HFFc6 (cell line): ENCODE measurements at regions not wholly inside any gene's neighbourhood (a gene's known extent, or its start where the extent isn't known, plus 50 kb on each side); places are given as distances from the start of the nearest gene placed in this dataset.

Experiments
- DNase-seq: peaks from one replicate; pipeline ENCODE4 v3.0.0-alpha.2; 2018
- H3K27ac Mint-ChIP-seq: 2 replicates; pipeline ENCODE4 v1.8.0; 2020; ENCODE audit warnings: mild to moderate bottlenecking, mixed read lengths
- H3K27me3 Mint-ChIP-seq: 2 replicates; pipeline ENCODE4 v1.8.0; 2021; ENCODE audit warnings: mild to moderate bottlenecking, moderate library complexity, mixed read lengths; ENCODE audit not compliant: insufficient read depth
- H3K36me3 Mint-ChIP-seq: 2 replicates; pipeline ENCODE4 v1.8.0; 2021; ENCODE audit warnings: low read depth, mixed read lengths
- H3K4me1 Mint-ChIP-seq: 2 replicates; pipeline ENCODE4 v1.8.0; 2020; ENCODE audit warnings: low read depth, mixed read lengths
- H3K4me3 Mint-ChIP-seq: 2 replicates; pipeline ENCODE4 v1.8.0; 2020; ENCODE audit warnings: mild to moderate bottlenecking, moderate library complexity, mixed read lengths
- H3K9me3 Mint-ChIP-seq: 2 replicates; pipeline ENCODE4 v1.8.0; 2020; ENCODE audit warnings: mild to moderate bottlenecking, mixed read lengths
- TF ChIP-seq, protein P1 (sequence below): fragments of 200-600 bp; sonication (generic); IDR thresholded peaks from 2 replicates; pipeline ENCODE4 v1.5.0; 2021; ENCODE audit warnings: antibody characterized with exemption, mild to moderate bottlenecking

DNA sequence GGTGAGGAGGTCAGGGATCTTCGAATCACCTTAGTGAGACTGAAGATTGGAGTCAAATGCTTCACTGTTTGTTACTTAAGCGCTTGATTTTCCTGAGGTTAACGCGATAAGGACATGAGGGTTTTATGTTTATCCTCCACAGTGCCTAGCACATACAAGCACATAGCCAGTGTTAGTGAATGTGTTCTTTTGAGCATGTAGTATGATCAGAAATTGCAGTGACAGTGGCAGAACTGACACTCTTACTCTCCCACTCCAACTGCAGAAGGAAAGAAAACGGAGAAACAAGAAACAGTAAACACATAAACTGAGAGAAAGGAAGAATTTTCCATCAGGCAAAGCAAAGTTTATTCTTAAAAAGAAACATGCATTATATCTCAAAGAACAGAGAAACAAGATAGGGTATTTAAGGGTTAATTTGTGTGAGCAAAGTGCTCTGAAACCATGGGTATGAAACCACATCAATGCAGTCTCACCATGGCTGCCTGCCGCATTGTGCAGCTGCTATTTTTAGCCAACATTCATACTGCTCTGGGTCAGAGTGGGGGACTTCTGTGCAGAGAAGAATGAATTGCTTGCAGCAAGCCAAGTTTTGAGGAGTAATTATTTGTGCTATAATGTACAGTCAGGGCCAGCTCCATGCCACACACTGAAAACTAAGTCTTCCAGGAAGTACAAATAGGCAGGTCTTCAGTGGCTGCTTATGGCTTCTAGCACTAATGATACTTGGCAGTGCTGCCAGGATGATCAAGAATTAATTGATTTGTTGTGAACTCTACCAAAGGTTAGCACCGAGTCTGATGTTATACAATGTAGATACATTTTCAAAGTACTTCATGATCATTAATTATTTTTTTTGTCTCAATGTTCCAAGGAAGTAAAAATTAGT is 152.0 kb downstream of the MACC1 start:
- Mint-ChIP-seq H3K4me1 (no peaks in the 10 kb centered on the region; the same call in 1 of the 2 replicates), H3K4me3 (no peak overlapping the region; the same call in 1 of the 2 replicates), H3K27me3 (no peaks in the 10 kb centered on the region; the same call in 1 of the 2 replicates), H3K36me3 (no peaks in the 10 kb centered on the region), H3K9me3 (peaks cover 37% of the 10 kb centered on the region), H3K27ac (peak overlapping the region; percentile 23; the same call in 1 of the 2 replicates)
- TF ChIP-seq, protein P1, sequence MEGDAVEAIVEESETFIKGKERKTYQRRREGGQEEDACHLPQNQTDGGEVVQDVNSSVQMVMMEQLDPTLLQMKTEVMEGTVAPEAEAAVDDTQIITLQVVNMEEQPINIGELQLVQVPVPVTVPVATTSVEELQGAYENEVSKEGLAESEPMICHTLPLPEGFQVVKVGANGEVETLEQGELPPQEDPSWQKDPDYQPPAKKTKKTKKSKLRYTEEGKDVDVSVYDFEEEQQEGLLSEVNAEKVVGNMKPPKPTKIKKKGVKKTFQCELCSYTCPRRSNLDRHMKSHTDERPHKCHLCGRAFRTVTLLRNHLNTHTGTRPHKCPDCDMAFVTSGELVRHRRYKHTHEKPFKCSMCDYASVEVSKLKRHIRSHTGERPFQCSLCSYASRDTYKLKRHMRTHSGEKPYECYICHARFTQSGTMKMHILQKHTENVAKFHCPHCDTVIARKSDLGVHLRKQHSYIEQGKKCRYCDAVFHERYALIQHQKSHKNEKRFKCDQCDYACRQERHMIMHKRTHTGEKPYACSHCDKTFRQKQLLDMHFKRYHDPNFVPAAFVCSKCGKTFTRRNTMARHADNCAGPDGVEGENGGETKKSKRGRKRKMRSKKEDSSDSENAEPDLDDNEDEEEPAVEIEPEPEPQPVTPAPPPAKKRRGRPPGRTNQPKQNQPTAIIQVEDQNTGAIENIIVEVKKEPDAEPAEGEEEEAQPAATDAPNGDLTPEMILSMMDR: no peak
- DNase-seq: peak; percentile 46

DNA sequence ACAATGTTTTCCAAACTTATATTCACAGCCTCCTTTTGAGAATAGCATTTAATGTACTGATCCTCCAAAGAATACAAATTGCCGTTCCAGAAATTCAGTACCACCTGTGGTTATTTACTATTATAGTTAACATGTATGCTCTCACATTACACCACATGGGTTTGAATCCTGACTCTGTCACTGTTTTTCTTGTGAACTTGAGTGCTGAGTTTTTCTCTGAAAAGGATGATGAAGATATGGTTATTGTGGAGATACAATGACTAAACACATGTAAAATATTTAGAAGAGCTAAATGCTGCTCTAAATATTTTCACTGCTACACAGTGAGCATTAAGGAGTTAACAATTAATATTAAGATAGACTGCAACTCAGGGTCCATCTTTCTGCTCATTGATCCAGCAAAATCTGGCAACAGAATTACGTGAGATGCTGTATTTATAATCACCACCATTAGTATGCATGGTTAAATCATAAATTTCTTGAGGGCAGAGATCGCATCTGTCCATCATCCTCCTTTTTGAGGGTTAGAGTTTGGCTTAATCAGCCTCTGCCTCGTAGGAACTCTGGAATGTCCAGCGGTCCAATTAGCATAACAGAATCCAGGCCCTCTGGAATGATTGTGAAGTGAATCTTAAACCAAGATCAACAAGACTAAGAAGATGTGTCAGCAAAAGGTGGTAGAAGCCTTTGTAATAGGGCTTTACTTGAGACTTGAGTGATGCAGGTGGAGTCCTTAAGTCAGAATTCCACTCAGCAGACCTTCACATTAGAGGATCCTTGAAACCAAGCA is 152.8 kb downstream of the MACC1 start:
- Mint-ChIP-seq H3K27ac (peak overlapping the region; percentile 23; the same call in 1 of the 2 replicates), H3K9me3 (peaks cover 42% of the 10 kb centered on the region), H3K36me3 (no peaks in the 10 kb centered on the region), H3K4me3 (no peak overlapping the region; the same call in 1 of the 2 replicates), H3K4me1 (no peaks in the 10 kb centered on the region; the same call in 1 of the 2 replicates), H3K27me3 (no peaks in the 10 kb centered on the region)
- DNase-seq: peak; percentile 41
- TF ChIP-seq, protein P1: no peak

DNA sequence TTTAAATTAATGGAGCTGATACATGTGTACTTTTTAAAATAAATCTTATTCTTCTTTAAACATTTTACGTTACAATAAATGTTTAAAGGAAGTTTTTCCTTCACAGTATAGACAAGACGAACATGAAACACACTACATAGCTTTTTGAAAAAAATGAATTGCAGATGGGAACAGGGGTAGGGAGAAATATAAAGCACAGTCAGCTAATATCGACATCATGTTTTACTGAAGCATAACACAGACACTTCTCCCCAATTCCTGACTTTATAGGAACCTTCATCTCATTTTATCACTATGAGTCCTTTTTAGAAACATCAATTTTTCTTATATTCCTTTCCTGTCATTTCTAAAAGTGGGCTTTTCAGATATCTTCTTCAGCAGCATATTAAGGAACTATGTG is 153.5 kb downstream of the MACC1 start:
- no peak for DNase-seq
- TF ChIP-seq, protein P1: no peak
- Mint-ChIP-seq H3K9me3 (peaks cover 36% of the 10 kb centered on the region), H3K4me1 (no peaks in the 10 kb centered on the region; the same call in 1 of the 2 replicates), H3K36me3 (no peaks in the 10 kb centered on the region), H3K27me3 (no peaks in the 10 kb centered on the region), H3K27ac (no peak overlapping the region), H3K4me3 (no peak overlapping the region)

DNA sequence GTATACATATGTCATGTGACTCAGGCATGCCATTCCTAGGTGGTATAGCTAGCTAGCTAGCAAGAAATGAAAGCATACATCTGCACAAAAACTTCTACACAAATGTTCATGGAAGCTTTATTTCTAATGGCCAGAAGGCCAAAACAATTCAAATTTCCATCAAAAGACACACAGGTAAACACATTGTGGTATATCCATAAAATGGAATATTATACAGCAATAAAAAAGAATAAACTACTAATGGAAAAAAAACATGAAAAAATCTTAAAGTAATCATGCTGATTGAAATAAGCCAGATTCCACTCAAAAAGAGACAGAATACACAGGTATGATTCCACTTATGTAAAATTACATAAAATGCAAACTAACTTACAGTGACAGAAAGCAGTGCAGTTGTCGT is 154.3 kb downstream of the MACC1 start:
- no peak overlapping the region for H3K27ac Mint-ChIP-seq
- TF ChIP-seq, protein P1: no peak

DNA sequence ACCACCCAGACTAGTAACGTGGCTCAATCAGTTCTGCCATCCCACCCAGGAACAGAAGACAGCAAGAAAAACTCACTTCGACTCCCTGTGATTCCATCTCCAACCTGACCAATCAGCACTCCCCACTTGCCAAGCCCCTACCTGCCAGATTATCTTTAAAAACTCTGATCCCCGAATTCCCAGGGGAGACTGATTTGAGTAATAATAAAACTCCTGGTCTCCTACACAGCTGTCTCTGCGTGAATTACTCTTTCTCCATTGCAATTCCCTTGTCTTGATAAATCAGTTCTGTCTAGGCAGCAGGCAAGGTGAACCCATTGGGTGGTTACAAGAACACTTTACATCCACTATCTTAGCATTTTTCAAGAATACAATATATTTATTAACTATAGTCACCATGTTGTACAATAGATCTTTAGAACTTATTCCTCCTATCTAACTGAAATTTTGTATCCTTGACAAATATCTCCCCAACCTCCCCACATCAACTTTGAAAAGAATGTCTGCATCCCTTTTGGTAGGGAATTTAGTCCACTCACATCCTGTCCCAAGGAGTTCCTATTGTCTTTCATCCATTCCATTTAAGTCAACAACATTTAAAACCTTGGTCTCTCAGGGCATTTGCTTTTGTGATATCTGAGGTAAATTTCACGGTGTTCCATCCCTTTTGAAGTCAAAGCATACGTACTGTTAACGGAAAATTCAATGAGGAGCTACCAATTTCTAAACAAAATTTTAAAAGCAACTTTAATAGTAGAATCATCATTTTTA is 163.7 kb downstream of the MACC1 start:
- peaks cover 49% of the 10 kb centered on the region for H3K9me3 Mint-ChIP-seq
- H3K27ac Mint-ChIP-seq: no peak overlapping the region
- no peaks in the 10 kb centered on the region for H3K4me1 Mint-ChIP-seq
- H3K4me3 Mint-ChIP-seq: no peak overlapping the region
- TF ChIP-seq, protein P1: no peak
- no peak for DNase-seq
- H3K27me3 Mint-ChIP-seq: peaks cover 3% of the 10 kb centered on the region; the same call in 1 of the 2 replicates
- no peaks in the 10 kb centered on the region; the same call in 1 of the 2 replicates for H3K36me3 Mint-ChIP-seq

More for the DNA sequence above, 154.3 kb downstream of the MACC1 start:
- peaks cover 36% of the 10 kb centered on the region for H3K9me3 Mint-ChIP-seq
- H3K4me1 Mint-ChIP-seq: no peaks in the 10 kb centered on the region; the same call in 1 of the 2 replicates
- H3K36me3 Mint-ChIP-seq: no peaks in the 10 kb centered on the region
- no peak for DNase-seq
- no peaks in the 10 kb centered on the region for H3K27me3 Mint-ChIP-seq
- H3K4me3 Mint-ChIP-seq: no peak overlapping the region
